ENCODE measurements at regions not wholly inside any gene's neighbourhood (a gene's known extent, or its start where the extent isn't known, plus 50 kb on each side); places are given as distances from the start of the nearest gene placed in this dataset.

DNA sequence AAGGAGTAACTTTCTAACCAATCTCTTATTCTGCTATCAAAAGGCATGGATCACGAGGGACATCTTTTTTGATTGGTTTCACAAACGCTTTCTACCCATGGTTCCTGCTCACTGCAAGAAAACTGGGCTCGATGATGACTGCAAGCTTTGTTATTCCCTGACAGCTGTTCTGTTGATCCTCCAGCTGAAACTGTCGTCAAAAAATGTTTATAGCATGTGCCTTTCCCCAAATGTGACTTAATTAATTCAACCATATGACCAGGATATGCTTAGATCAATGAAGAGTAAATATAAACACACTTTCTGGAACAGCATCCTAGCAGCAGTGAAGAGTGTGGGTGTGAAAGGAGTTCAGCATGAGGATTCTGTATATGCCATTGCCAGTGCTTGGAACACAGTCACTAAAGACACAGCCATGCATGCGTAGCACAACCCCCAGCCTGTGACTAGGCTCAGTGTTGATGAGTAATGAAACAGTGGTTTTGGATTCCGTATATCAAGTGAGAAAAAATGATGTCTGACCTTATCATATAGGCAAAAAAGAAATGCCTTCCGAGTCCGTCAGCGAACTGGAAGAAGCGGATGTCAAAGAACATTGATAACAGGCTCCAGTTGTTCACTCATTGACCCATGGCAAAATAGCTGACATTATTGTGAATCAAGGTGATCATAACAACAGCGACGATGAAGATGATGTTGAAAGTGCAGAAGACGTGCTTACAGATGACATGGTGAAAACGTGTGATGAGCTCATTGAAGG is 347.4 kb downstream of the FGF9 start:
- DNase-seq: no peak

DNA sequence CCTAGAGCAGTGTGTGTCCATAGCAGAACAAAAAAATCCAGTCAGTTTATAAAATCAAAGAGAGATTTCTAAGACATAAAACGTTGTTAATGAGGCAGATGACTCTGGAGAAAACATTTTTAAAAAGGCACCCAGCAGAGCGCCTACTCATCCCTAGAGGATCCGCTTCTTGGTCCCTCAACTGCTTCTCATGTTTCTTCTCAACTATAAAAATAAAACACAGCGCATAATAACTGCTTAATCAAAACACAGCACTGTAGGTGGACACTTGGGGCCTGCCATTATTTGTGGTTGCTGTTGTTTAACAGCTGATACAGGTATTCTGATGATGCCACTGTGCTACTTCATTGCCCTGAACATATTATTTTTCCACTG is 347.9 kb downstream of the FGF9 start:
- no peak for DNase-seq

DNA sequence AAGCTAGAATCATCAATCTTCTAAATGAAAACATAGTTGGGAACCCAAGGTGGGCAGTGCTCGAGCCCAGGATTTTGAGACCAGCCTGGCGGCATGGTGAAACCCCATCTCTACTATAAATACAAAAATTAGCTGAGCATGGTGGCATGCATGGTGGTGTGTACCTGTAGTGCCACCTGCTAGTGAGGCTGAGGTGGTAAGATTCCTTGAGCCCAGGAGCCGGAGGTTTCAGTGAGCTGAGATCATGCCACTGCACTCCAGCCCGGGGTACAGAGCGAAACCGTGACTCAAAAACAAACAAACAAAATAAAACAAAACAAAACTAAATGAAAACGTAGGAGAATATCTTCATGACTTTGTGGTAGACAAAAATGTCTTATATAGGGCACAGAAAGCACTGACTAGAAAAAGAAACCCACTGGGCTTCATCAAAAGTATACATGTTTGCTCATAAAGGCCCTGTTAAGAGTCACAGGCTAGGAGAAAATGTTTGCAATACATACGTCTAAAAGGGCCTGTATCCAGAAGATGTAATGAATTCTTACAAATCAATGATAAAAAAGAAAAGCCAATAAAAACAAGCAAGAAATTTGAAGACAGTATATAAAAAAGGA is 353.6 kb downstream of the FGF9 start:
- DNase-seq: no peak

DNA sequence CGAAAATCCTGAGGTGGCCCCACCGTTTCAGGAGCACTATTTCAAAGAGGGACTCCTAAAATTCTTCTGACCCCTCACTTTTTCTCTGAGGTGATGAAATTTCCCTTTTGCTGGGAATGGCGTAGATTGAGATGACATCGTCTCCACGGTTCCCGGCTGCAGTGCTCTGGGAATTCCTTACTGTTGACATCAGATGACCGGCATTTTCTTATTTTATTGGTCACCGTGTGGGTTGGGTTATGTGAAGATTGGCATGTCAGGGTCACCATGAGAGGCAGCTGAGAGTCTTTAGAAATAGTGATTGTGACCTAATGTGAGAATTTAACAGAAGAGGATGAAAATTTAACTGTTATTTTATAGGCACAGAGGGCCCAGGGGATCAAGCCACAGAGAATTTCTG is 356.7 kb downstream of the FGF9 start:
- no peak for DNase-seq

DNA sequence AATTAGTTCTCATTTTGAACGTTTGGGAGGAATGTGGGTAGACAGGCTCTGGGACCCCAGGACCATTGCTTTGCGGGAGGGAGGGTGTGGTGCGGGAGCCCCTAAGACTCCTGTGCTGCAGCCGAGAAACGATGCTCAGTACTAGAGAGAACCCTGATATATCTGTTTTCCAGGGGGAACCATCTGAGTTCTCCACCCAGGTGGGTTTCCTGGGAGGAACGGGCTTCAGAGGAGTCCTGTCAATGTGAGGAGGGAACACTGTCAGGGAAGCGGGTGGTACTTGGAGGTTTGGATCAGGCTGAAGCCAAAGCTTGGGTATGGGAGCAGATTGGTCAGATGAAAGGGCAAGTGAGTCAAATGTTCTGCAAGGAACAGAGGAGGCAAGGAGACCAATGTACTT is 358.0 kb downstream of the FGF9 start:
- DNase-seq: no peak

DNA sequence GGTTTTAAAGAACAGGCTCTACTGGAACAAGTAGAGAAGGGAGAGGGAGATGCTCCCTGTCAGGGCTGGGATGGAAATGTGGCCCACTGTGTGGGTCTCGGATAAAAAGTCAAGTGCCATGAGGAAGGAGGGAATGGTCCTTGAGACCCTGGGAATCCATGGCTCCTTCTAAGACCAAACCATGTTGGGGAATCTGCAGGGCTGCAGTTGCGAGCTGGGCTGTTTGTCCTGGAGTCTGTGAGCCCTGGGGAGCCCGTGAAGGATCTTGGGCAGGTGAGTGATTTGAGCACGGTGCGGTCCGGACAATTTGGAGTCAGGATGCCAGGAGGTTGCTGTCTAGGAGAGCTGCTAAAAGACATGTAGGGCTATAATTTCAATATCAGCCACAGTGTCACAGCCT is 359.4 kb downstream of the FGF9 start:
- DNase-seq: no peak

DNA sequence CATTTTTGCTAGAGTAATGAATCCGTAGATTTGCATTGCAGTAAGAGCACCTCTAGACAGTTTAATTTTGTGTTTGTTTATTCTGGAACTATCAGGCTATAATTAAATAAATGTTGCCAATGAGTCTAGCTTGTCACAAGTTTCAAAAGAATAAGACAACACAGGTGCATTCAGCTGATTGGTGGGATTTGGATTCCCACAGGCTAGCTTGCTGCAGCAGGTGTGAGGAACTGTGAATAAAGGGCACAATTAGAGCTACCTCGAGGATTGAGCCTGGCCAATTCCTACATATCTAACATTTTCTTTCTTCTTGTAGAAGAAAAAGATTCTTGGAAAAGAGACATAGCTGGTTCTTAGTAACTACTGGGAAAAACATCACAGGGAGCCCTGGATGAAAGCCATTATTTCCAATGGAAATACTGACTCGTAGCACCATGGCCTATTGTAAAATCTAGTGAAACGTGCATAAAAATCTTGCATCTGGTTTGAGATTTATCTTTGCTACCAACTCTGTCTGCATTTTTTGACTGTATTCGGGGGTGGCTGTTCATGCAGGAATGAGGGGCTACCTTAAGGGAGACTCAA is 360.9 kb downstream of the FGF9 start:
- DNase-seq: no peak

DNA sequence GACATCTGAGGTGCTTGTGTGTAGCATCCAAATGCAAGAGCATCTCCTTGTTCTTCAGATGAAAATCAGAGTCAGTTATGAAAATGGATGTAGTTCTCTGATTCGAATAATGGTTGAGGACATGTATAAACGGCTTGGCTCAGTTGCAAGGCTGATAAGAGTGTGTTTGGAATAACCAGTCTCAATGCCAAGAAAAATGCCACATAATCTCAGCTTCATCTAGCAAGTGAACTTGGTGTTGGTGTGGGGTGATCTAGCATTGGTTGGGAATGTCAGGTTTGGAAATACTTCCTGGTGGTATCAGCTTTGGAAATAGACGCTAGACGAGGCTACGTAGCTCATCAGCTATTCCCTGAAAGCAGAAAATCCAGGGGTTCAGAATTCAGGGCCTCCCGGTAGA is 362.0 kb downstream of the FGF9 start:
- DNase-seq: no peak

DNA sequence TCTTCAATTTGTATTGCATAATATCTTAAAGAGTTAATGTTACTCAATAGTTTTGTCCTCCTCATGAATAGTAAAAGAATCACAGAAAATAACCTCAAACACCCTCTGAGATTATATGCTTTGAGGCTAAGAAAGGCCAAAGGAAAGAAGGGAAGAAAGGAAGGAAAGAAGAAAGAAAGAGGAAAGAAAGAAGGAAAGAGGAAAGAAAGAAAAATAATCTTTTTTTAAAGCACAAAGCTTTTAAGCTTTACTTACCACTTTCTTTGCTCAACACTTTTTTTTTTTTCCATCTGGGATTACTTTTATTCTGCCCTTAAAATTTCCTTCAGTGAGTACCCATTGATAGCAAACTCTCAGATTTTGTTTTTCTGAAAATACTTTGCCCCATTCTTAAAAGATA is 369.1 kb downstream of the FGF9 start:
- no peak for DNase-seq

DNA sequence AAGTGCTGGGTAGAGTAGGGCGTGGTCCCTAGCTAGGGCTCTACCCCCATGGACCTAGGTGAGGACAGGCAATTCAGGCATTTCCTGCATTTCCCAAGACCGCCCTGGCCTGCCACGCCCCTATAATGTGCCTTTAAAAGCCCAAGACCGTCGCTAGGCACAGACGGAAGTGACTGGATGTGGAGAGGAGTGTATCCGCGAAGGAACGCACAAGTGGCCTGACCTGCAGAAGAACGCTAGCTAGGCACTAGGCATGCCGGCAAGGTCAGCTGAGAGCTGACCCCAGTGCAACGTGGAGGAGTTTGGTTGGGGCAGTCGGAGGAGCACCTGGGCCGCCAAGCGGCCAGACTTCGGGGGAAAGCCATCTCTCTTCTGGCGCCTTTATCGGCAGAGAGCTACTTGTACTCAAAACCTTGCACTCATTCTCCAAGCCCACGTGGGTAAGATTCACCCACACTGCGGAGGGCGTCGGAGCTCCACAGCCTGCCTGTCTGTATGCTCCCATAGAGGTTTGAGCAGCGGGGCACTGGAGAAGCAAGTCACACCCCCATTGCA is 370.0 kb downstream of the FGF9 start:
- no peak for DNase-seq

DNA sequence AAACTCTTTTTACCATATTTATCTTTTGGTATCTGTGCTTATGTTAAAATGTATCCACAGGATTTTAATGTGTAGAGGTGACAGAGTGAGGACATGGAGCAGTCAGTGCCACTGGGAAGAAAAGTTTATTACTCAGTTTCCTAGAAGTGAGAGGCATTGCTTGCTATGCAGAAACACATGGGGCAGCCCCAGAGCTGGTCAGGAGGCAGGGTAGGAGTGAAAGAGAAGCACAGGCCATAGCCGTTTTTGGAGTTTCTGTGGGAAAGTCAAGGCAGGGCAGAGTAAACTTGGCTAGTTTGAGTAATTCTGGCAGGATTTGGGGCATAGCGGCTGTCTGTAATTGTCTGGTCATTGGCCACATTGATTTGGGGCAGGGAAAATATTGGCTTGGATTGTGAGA is 370.9 kb downstream of the FGF9 start:
- no peak for DNase-seq

DNA sequence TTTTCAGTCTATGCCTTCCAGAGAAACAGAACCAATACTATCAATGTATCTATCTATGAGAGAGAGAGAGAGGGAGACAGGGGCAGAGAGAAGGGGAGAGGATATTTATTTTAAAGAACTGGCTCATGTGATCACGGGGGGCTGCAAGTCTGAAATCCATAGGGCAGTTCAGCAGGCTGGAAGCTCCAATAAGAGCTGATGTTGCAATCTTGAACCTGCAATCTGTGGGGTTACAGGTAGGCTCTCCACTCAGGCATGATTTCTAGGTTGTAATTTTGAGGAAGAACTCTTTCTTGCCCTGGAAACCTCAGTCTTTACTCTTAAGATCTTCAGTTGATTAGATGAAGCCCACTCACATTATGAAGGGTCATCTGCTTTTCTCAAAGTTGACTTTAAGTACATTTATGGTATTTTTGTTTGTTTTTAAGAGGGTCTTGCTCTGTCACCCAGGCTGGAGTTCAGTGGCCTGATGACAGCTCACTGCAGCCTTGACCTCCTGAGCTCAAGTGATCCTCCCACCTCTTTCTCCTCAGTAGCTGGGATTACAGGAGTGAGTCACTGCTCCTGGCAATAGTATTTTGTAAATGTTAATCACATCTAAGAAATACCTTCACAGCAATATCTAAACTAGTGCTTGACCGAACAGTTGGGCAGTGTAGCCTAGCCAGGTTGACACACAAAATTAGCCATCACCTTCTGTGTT is 376.4 kb downstream of the FGF9 start:
- no peak for DNase-seq

DNA sequence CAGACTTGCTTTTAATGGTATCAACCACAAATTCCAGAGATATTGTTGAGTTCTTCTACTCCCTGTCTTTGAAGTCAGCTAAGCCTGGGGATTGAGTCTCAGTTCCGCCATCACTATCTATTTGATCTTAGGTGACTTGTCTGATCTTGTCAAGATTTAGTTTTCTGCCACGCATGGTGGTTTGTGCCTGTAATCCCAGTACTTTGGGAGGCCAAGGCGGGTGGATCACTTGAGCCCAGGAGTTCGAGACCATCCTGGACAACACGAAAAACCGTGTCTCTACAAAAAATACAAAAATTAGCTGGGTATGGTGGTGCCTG is 376.9 kb downstream of the FGF9 start:
- no peak for DNase-seq

DNA sequence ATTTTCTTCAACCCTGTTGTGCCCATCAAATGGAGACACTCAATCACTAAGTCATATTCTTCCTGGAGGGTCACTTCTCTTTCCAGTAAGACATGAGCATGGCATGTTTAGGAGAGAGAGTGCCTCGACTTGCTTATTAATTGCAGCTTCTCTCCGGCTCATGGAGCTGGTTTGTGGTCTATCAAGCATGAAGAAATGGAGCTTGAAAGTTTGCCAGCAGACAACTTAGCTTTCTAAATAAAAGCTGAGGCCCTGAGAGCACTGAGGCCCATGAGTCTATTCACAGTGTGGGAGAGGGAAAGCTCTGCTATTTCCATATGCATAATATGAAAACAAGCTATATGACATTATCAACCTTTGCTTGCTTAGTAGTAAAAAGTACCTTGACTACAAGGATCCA is 378.5 kb downstream of the FGF9 start:
- DNase-seq: no peak

DNA sequence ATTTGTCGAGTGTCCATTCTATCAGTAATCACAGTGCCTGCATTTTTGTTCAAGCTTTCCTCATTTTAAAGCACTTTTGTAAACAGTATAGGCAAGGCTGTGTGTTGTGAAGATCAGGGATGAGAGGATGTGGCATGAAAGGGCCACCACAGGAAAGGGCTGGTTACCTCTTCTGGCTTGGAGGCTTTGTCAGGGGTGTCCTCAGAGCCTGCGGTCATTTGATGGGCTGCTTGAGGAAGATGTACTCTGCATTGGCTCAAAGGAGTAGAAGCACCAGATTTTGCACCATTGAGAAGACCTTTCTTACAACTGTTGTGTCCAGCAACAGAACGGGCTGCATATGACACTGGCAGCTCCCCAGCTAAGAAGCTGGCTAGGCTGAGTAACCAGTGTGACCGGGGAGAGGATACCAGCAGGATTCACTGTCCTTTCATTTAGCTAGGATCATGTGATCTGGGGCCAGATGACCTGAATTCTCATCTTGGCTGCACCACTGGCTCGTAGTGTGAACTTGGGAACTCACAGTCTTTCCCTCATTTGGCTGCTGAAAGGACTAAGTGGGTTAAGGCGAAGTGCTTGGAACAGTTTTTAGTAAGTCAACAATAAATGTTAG is 380.2 kb downstream of the FGF9 start:
- DNase-seq: no peak

DNA sequence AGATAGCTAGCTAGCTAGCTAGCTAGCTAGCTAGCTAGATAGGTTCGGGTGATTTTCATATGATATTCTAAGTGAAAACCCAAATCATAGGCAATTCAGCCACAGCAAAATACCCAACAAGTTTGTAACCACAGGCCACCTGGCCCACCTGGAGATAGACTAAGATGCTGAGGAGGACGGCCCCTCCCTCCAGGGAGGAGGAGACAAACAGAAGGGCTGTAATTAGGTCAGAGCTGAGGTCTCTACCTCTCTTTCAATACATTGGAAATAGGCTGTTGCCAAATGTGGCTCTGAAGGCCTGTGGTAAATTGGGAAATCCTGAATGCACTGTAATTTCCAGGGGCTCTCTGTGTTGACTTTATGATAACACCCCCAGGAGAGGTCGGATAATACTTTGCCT is 382.2 kb downstream of the FGF9 start:
- no peak for DNase-seq

DNA sequence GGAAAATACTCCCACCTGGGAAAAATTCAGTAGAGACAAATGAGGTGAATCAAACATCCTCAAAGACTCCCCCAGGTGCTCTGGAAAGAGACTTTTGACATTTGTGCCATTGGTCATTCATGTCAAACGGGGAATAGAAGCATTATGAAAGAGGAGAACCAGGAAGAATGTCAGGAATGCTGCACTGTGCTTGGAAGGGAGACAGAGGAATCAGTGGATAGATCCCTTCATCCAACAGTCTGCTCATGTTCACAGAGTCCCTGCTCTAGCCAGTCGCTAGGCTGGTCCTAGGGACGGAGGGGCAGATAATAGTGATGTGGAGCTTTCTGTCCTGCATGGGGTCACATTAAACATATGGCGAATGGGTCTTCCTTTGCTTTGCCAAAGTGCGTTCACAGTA is 384.4 kb downstream of the FGF9 start:
- no peak for DNase-seq

DNA sequence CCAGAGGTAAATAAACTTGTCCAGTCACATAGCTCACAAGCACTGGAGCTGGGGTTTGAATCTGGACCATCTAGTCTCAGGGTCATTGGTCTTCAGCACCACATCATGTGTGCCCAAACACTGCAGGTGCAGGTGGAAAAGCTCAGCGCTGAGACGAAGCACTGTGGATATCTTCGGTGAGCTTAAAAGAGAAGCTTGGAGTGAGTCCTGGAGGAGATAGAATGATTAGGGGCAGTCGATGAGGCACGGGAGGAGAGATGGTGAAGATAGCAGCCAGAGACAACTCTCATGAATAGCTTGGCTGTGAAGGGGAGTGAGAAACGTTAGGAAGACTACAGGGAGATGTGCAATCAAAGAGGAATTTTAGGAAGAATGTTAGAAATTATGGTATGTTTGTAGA is 389.3 kb downstream of the FGF9 start:
- DNase-seq: no peak

DNA sequence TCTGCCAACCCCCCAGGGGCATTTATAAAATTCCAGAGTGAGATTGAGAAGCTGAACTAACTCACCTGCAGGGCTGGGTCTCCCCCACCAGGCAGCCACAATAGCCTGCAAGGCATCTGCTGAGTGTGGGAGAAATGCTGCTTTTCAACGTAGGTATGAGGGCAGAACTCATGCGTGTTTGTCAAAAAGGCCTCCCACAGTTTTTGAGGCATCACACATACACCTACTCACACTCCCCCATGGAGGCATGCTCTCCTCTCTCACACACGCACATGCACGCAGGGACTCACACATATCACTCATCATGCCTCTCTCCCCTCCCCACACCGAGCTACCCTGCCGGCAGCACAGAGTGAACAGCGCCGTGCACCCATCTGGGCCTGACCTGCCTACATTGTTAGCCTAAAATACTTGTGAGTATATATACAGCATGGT is 390.5 kb downstream of the FGF9 start:
- DNase-seq: no peak

DNA sequence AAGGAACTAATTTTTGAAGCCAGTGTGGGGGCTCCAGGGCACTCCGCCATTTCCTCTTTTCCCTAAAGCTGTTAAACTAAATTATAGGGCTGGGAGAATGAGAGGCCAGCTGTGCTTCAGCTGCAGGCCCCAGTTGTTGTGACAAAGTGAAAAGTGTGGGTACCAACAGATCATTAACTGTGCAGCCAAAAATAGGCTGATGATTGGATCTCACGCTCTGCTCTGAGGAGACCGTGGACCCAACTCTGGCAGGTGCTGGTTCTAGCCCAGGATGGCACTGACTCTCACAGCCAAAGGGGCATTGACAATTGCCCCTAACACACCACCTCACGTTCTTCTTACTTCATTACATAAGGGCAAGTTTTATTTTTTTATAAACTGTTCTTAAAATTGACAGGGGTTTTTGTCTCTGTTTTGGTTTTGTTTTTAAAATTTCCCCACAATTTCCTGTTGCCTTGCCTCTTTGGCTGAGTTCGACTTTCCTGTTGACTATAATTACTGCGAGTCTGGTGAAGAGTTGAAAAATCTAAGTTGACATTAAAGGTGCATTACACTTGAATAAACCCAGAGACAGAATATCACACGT is 391.0 kb downstream of the FGF9 start:
- DNase-seq: no peak

DNA sequence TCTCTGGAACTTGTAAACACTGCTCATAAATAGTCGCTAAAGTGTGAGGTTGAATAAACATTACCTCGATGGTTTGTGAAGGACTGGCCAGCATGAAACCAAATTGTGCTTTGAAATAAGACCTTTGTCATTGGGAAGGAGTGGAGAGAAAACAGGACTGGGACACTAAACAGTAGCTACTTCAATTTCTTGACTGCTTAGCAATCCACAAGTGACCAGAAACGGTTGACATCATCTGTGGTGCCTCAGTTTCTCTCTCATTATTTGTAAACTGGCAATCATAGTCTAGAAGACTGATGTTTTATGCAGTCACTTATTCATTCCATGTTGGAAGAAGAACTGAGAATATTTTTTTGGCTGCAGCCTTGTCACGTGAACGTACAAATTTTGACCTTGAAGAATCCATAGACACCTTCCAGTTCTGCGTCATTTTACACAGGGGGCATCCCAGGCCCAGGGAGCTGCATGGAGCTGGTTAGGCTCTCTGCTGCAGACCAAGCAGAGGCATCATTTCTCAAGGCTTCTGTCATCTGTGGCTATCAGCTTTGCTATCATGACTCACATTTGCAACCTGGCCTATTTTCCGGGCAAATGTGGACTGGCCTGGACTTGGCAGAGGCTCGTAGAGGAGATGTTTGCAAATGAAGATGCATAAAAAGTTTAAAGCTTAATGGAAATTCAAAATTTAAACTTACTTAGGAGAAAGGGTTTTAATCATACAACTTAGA is 391.8 kb downstream of the FGF9 start:
- no peak for DNase-seq

DNA sequence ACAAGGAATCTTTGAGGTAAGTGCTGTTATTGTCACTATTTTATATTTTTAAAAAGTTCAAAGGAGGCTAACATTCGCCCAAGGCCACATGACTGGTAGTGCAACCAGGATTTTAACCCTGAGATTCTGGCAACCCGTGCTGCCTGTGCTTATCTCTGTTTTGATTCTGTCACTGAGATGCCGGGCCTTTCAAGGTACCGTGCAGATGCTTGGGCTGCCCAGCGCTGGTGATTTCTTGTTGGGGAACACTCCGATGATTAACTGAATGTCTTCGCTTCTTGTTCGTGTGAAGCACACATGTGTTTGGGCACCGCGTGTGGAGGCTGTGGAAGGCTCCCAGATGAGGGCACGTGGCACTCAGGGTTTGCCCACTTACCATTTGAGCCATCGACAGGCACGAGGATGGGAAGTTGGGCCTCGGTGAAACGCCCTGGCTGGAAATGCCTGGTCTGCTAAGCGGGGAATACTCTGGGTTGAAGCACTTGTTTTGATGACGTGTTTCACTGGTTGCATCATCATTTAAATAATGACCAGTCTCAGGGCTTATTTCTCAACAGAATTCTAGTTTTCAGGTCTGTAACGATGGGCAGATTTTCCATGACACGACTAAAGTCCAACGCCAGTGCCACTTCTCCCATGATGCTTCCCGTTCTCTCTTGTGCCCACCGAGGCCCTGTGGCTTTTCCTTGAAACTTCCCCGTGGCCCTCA is 392.7 kb downstream of the FGF9 start:
- DNase-seq: no peak
